Omental fat pad (tissue), 3 donors: ENCODE measurements at regions not wholly inside any gene's neighbourhood (a gene's known extent, or its start where the extent isn't known, plus 50 kb on each side); places are given as distances from the start of the nearest gene placed in this dataset.

ENCODE experiments used
- ATAC-seq: fragments of 150-250 bp; one replicate; pipeline ENCODE4 v1.9.1; 2016; ENCODE audit warnings: mild to moderate bottlenecking, moderate library complexity; ENCODE audit not compliant: low FRiP score
- DNase-seq: peaks from one replicate; pipeline ENCODE4 v3.0.0-alpha.2; 2019; ENCODE audit warnings: low spot score
- TF ChIP-seq, protein P1 (sequence below), 3 donors: fragments of 450-650 bp; IDR thresholded peaks; one replicate each; pipeline ENCODE4 v1.5.1; 2016 to 2017; ENCODE audit warnings: antibody characterized with exemption in 3 of 3, mild to moderate bottlenecking in 3 of 3, moderate library complexity in 2 of 3

DNA sequence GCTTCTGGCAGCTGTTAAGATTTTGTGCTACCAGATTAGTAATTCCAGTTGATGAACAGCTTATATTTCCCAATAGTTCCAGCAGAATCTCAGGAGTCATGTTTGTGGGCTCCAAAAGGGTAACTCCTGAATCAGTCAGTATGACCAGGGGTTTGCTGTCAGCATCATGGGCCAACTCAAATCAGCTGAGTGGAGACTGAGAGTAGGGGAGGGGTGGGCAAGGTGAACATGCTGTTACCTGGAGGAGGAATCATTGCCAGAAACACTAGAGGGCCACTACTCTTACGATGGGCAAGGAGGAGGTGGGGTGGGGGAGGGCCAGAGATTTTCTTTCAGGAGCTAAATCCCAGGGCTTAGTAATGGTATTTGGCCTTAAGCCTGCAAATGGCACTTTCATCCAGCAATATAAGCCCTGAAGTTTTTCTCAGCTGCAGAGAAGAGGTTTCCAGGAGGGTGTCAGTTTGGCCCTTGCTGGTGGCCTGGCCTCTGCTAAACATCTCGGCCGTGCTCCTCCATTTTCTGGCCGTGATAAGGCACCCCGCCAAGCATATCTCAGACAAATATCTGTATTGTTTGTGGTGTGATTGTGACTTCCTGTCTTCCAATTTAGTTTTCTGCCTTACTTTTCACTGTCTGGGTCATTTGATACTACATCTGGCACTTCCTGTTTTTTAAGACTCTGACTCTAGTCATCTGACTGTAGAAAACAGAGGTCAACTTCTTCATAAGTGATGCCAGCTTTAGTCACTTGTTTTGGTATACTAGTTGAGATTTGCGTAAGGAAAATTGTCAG lies 120.5 kb upstream of the CXCR4 start:
- TF ChIP-seq, protein P1, sequence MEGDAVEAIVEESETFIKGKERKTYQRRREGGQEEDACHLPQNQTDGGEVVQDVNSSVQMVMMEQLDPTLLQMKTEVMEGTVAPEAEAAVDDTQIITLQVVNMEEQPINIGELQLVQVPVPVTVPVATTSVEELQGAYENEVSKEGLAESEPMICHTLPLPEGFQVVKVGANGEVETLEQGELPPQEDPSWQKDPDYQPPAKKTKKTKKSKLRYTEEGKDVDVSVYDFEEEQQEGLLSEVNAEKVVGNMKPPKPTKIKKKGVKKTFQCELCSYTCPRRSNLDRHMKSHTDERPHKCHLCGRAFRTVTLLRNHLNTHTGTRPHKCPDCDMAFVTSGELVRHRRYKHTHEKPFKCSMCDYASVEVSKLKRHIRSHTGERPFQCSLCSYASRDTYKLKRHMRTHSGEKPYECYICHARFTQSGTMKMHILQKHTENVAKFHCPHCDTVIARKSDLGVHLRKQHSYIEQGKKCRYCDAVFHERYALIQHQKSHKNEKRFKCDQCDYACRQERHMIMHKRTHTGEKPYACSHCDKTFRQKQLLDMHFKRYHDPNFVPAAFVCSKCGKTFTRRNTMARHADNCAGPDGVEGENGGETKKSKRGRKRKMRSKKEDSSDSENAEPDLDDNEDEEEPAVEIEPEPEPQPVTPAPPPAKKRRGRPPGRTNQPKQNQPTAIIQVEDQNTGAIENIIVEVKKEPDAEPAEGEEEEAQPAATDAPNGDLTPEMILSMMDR (IDR thresholded peaks at IDR 0.05), result no peak
- DNase-seq, result no peak
- no peak for ATAC-seq

DNA sequence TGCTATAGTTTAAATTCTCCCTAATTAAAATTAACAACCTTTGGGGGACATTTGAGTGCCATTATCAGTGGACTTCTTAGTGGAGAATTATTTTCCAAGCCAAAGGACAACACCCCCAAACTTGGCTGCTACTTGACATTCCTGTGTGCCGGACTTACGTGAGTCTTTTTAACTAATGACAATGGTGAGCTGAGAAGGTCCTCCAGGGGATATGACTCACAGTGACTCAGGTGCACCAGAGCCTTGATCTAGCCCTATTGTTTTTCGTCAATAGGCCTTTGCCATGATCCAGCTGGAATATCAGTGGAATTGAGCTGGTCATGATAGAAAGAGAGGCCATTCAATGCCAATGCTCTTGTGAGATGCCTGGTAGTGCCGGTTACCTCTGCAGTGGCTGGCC lies 118.1 kb upstream of the CXCR4 start:
- ATAC-seq, result no peak
- DNase-seq, result no peak
- TF ChIP-seq, protein P1 (IDR thresholded peaks at IDR 0.05), result no peak

DNA sequence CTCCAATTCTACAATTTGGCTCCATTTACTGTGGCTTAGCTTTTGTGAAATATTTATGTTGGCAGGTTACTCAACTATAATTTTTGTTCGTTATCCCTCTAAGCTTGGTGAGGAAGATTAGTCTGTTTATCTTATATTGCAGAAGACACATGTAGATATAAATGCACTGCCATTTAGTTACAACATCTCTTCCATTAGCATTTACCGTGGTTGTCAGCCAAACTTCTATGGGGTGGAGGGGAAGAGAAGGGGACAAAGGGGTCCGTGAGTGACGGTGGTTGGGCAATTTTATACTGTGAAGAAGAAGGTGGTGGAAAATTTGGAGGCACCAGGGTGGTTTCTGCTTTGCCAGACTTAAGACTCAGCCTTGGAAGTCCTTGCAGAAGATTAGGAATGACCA lies 117.6 kb upstream of the CXCR4 start:
- ATAC-seq, result no peak
- no peak for DNase-seq

DNA sequence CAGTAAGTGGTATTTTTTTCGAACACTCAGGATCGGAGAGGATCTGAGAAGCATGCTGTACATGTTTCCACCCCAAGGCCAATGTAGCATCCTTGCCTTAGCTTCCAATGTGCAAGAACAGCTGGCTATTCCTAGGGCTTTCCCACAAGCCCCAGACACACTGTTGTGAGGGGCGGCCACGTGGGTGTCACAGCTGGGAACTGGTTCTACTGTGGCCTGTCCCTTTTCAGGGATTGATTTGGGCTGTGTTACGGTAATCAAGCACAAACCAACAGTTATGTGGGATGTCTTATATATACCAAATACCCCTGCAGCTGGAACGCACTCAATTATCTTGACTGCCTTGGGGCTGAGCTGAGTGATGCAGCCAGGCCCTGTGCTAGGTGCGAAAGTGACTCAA lies 116.3 kb upstream of the CXCR4 start:
- ATAC-seq, result no peak
- DNase-seq, result no peak

More for the DNA sequence above, 117.6 kb upstream of the CXCR4 start:
- TF ChIP-seq, protein P1 (IDR thresholded peaks at IDR 0.05), result no peak

DNA sequence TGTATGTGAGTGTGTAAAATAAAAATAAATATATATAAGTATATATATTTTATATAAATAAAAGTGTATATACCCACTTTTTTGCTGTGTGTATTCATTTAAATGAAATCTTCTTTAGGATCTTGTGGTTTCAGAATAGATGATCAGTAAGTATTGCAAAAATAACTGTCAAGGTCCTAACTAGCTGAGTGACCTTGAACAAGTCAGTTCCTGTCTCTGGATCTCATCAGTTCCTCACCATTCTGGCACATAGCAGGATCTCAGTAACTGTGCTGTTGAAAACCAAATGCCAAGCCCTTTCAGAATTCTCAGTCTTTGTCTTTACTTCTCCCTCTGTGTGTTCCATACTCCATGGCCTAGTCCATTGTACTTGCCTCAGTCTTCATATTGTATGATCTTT lies 115.3 kb upstream of the CXCR4 start:
- ATAC-seq (no peak), DNase-seq (no peak)
- TF ChIP-seq, protein P1 (IDR thresholded peaks at IDR 0.05), result no peak

More for the DNA sequence above, 116.3 kb upstream of the CXCR4 start:
- TF ChIP-seq, protein P1 (IDR thresholded peaks at IDR 0.05), result no peak

DNA sequence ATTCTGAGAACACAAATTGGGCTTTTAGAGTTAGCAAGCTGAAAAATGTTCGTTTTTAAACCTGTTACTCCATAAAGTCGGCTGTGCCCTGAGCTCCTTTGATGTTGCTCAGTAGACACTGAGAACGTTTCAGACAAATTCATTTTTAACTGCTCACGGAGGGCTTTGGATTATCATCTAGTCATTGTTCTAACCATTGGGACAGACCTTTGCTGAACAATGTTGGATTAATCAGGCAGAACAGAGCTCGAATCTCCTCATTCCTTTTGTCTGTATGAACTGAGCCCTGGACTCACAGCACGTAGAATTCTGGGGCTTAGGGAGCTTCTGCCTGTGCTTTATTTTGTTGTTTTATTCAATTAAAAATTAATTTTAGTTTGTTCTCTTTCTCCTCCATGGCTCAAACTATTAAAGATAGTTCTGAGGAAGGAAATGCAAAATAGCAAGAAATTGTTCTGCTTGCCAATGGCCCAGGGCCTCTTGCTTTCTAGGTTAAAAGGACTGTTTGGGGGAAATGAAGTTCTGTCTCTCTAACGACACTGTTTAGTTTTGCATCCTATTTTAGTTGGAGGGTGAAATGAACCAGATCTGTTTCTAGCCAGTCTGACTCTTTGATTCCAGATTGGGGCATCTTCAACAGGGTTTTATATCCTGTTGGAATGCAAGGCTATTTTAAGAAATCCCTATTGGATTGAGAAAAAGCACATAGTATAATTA lies 114.7 kb upstream of the CXCR4 start:
- no peak for ATAC-seq
- DNase-seq, result no peak
- TF ChIP-seq, protein P1 (IDR thresholded peaks at IDR 0.05), result no peak
